Endodermal cell (in vitro differentiated cells): ENCODE measurements at regions not wholly inside any gene's neighbourhood (a gene's known extent, or its start where the extent isn't known, plus 50 kb on each side); places are given as distances from the start of the nearest gene placed in this dataset.

Source experiments
- DNase-seq: peaks from one replicate; pipeline ENCODE4 v3.0.0-alpha.2; 2017
- H3K27ac ChIP-seq: 2 replicates; pipeline ENCODE4 v1.5.1; 2013; ENCODE audit warnings: mild to moderate bottlenecking, low read depth, low read length, moderate library complexity
- H3K27me3 ChIP-seq: 2 replicates; pipeline ENCODE4 v1.6.1; 2013; ENCODE audit warnings: mild to moderate bottlenecking, low read length, moderate library complexity; ENCODE audit not compliant: insufficient read depth, control insufficient read depth, poor library complexity, severe bottlenecking
- H3K36me3 ChIP-seq: 2 replicates; pipeline ENCODE4 v1.7.0; 2013; ENCODE audit warnings: mild to moderate bottlenecking, low read length, moderate library complexity; ENCODE audit not compliant: control insufficient read depth, insufficient read depth
- H3K4me1 ChIP-seq: one replicate; pipeline ENCODE4 v1.7.0; 2013; ENCODE audit warnings: low read length; ENCODE audit not compliant: control insufficient read depth, insufficient read depth
- H3K4me3 ChIP-seq: 2 replicates; pipeline ENCODE4 v1.5.1; 2013; ENCODE audit warnings: mild to moderate bottlenecking, low read length, moderate library complexity
- H3K9ac ChIP-seq: 2 replicates; pipeline ENCODE4 v1.6.1; 2013; ENCODE audit warnings: mild to moderate bottlenecking, low read length, moderate library complexity; ENCODE audit not compliant: poor library complexity, severe bottlenecking; ENCODE audit errors: extremely low read depth
- H3K9me3 ChIP-seq: 2 replicates; pipeline ENCODE4 v1.6.1; 2013; ENCODE audit warnings: mild to moderate bottlenecking, low read length, moderate library complexity; ENCODE audit not compliant: control insufficient read depth
- H3K27ac Mint-ChIP-seq: 2 replicates; pipeline ENCODE4 v1.8.0; 2020; ENCODE audit warnings: mixed read lengths
- H3K27me3 Mint-ChIP-seq: 2 replicates; pipeline ENCODE4 v1.8.0; 2021; ENCODE audit warnings: mild to moderate bottlenecking, mixed read lengths; ENCODE audit not compliant: insufficient read depth
- H3K36me3 Mint-ChIP-seq: 2 replicates; pipeline ENCODE4 v1.8.0; 2020; ENCODE audit warnings: low read depth, mixed read lengths
- H3K4me1 Mint-ChIP-seq: 2 replicates; pipeline ENCODE4 v1.8.0; 2020; ENCODE audit warnings: mixed read lengths
- H3K4me3 Mint-ChIP-seq: 2 replicates; pipeline ENCODE4 v1.8.0; 2020; ENCODE audit warnings: mild to moderate bottlenecking, moderate library complexity, mixed read lengths
- H3K9me3 Mint-ChIP-seq: 2 replicates; pipeline ENCODE4 v1.8.0; 2020; ENCODE audit warnings: mild to moderate bottlenecking, mixed read lengths
- WGBS, 2 experiments: methylation state at CpG; one replicate each; pipeline versions ENCODE4 v1.1.5 to v1.1.7; 2013; ENCODE audit warnings: missing lambda C conversion rate in 2 of 2, mixed read lengths in 1 of 2; ENCODE audit not compliant: insufficient coverage in 1 of 2, insufficient read length in 1 of 2; 5-methylcytosine and 5-hydroxymethylcytosine counted together
- TF ChIP-seq, protein P1 (sequence below): fragments of 200-600 bp; sonication (generic); conservative IDR thresholded peaks from 2 replicates; pipeline ENCODE4 v1.5.0; 2021; ENCODE audit warnings: antibody characterized with exemption, mild to moderate bottlenecking

DNA sequence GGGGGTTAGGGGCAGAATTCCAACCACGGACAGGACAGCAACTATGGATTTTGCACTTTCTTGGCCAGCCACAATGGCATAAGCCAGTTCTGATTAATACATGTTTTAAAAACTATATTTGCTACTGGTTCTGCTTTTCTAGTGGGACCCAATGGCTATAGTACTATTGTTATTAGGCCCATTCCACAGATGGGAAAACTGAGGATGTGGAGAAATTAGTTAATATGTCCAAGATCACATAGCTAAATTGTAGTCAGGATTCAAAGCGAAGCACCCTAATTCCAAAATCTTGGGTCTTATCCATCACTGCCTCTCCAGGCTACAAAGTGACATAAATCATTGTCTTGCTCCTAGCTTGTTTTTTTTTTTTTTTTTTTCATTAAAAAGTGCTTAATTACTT is 133.9 kb downstream of the PJA2 start:
- no peak overlapping the region for H3K4me3 Mint-ChIP-seq
- H3K36me3 ChIP-seq, result no peaks in the 10 kb centered on the region
- 79% methylated on average over 2 of the region's 2 CpGs; no CpG with 5 or more reads in 1 of the 2 experiments for WGBS, 2 experiments
- peaks cover 2% of the 10 kb centered on the region for H3K27me3 Mint-ChIP-seq
- H3K27ac ChIP-seq, result no peak overlapping the region
- H3K27me3 ChIP-seq, result no peaks in the 10 kb centered on the region
- DNase-seq, result no peak
- H3K4me3 ChIP-seq, result no peak overlapping the region
- no peaks in the 10 kb centered on the region for H3K9me3 Mint-ChIP-seq
- H3K36me3 Mint-ChIP-seq, result no peaks in the 10 kb centered on the region
- no peak overlapping the region for H3K27ac Mint-ChIP-seq
- H3K9ac ChIP-seq, result no peak overlapping the region
- no peaks in the 10 kb centered on the region for H3K4me1 Mint-ChIP-seq
- H3K4me1 ChIP-seq, result no peaks in the 10 kb centered on the region
- TF ChIP-seq, protein P1, sequence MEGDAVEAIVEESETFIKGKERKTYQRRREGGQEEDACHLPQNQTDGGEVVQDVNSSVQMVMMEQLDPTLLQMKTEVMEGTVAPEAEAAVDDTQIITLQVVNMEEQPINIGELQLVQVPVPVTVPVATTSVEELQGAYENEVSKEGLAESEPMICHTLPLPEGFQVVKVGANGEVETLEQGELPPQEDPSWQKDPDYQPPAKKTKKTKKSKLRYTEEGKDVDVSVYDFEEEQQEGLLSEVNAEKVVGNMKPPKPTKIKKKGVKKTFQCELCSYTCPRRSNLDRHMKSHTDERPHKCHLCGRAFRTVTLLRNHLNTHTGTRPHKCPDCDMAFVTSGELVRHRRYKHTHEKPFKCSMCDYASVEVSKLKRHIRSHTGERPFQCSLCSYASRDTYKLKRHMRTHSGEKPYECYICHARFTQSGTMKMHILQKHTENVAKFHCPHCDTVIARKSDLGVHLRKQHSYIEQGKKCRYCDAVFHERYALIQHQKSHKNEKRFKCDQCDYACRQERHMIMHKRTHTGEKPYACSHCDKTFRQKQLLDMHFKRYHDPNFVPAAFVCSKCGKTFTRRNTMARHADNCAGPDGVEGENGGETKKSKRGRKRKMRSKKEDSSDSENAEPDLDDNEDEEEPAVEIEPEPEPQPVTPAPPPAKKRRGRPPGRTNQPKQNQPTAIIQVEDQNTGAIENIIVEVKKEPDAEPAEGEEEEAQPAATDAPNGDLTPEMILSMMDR, result no peak
- no peaks in the 10 kb centered on the region for H3K9me3 ChIP-seq

DNA sequence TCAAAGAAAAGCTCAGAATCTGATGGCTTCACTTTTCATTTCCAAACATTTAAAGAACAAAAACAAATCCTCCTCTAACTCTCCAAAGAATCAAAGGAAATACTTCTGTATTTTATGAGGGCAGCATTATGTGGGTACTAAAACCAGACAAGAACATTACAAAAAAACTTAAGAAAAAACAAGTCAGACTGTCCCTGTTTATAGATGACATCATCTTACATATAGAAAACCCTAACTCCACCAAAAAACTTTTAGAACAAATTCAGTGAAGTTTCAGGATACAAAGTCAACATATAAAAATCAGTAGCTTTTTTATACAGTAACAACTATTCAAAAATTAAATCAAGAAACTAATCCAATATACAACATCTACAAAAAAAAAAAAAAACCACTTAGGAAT is 136.2 kb downstream of the PJA2 start:
- Histone ChIP-seq H3K36me3 (no peaks in the 10 kb centered on the region), H3K27ac (no peak overlapping the region), H3K9me3 (no peaks in the 10 kb centered on the region), H3K27me3 (no peaks in the 10 kb centered on the region), H3K4me3 (no peak overlapping the region), H3K9ac (no peak overlapping the region), H3K4me1 (no peaks in the 10 kb centered on the region)
- Mint-ChIP-seq H3K9me3 (no peaks in the 10 kb centered on the region), H3K4me1 (no peaks in the 10 kb centered on the region), H3K4me3 (no peak overlapping the region), H3K27me3 (peaks cover 2% of the 10 kb centered on the region), H3K27ac (no peak overlapping the region), H3K36me3 (no peaks in the 10 kb centered on the region)
- TF ChIP-seq, protein P1, result no peak
- DNase-seq, result no peak

DNA sequence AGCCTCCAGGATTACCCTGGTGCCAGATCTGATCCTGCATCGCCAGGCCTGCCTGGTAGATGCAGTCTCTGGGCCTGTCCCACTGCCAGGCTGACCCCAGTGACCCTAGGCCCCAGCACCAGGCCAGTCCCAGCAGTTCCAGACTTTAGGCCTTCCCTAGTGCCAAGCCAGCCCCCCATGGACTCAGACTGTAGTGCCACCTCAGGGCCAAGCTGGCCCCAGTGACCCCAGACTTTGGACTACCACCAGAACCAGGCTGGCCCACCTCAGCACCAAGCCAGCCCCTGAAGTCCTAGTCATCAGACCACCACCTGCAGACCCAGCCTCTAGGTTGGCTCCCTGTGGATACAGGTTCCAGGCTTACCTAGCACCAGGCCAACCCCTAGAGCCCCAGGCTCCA is 142.5 kb downstream of the PJA2 start:
- peaks cover 3% of the 10 kb centered on the region for H3K9me3 Mint-ChIP-seq
- Histone ChIP-seq H3K9ac (no peak overlapping the region), H3K4me1 (no peaks in the 10 kb centered on the region), H3K27me3 (no peaks in the 10 kb centered on the region), H3K27ac (no peak overlapping the region), H3K9me3 (no peaks in the 10 kb centered on the region), H3K4me3 (no peak overlapping the region), H3K36me3 (no peaks in the 10 kb centered on the region)
- DNase-seq, result no peak
- peaks cover 2% of the 10 kb centered on the region for H3K27me3 Mint-ChIP-seq
- TF ChIP-seq, protein P1, result no peak
- H3K4me1 Mint-ChIP-seq, result no peaks in the 10 kb centered on the region
- no peaks in the 10 kb centered on the region for H3K36me3 Mint-ChIP-seq
- 92 to 100% methylated on average over 1 of the region's 1 CpG for WGBS, 2 experiments
- H3K27ac Mint-ChIP-seq, result no peak overlapping the region
- no peak overlapping the region for H3K4me3 Mint-ChIP-seq
